Stimulated activated CD4-positive, alpha-beta T cell treated with anti-CD3 and anti-CD28 coated beads, TNF-alpha, amount 100 ng/mL, for 1 hour (primary cell): ENCODE measurements at regions not wholly inside any gene's neighbourhood (a gene's known extent, or its start where the extent isn't known, plus 50 kb on each side); places are given as distances from the start of the nearest gene placed in this dataset.

ENCODE experiments used
- DNase-seq, 3 donors: peaks; one replicate each; pipeline ENCODE4 v3.0.0-alpha.2; 2020; ENCODE audit warnings: low read depth in 3 of 3, low spot score in 1 of 3

DNA sequence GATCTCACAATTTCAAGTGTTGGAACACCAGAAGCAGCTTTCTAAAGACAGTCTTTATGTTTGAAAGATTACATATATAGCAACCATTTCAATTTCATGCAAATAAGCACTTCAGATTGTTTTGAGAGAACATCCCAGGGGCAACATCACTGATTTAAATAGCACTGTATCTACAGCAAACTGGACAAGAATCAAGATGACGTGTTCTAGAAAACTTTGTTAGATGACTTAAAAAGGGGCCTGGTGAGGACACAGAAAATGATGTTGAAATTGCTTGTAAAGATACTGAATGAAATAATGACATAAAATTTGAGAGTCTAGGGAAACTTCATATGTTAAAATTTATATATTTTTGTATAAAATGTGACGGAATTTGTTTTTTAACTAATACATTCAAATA is 277.1 kb downstream of the KLF12 start:
- no peak for DNase-seq

DNA sequence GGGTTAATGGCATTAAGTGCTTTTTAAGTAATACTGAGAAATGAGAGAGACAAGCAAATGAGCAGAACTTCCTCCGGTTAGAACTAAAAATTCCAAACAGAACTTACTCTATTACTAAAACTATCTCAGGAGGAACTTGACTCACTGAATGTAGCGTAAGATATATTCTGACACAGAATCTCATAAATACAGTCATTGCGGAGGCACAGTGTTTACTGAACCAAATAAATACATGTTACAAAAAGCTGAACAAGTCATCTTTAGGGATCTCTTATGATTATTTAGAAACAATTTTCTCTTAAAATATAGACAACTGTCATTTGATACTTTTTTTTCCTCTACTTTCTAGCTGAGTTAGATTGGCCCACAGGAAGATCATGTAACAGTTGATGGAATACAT is 283.1 kb downstream of the KLF12 start:
- DNase-seq = no peak

DNA sequence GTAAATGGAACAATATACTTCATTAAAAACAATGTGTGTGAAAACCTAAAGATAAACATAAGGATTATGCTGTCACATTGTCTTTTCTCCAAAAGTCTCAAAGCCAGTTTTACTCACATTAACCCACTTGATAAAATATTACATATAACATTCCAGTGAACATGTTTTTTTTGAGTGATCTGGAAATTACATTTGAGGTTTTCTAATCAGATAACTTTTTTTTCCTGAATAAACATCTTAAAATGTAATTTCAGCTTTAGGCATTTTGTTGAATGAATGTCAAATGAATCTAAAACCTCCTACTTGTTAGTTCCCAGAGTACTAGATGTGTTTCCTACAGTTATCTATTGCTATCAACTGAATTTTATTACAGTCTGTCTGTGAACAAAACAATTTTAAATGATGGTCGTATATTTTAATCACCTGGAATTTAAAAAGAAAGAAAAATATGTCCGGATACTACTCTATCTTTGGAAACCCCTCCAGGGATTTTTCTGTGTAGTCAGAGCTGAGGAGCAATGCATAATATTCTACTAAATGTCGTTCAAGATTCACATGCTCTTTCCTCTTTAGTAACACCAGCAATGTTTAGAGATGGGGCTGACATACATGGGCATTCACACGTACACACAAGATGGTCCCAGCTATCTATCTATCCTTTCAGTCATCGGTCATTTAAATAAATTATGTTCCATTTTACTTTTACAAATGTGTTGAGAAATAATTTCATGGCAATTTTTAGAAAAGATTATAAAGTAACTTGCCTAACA is 283.9 kb downstream of the KLF12 start:
- DNase-seq = no peak

DNA sequence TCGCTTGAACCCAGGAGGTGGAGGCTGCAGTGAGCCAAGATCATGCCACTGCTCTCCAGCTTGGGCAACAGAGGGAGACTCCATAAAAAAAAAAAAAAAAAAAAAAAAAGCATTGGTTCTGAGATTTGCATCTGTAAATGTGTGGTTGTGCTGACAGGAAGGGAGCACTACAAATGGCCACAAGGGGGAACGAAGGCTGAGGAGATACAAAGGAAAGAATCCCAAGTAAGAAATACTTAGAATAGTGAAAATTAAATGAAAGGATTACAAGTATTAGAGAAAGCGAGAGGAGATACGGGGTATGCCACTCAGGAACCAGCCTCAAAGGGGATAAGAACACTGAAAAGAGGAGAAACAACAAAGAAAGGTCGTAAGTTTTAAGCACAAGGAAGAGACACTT is 284.9 kb downstream of the KLF12 start:
- no peak for DNase-seq

DNA sequence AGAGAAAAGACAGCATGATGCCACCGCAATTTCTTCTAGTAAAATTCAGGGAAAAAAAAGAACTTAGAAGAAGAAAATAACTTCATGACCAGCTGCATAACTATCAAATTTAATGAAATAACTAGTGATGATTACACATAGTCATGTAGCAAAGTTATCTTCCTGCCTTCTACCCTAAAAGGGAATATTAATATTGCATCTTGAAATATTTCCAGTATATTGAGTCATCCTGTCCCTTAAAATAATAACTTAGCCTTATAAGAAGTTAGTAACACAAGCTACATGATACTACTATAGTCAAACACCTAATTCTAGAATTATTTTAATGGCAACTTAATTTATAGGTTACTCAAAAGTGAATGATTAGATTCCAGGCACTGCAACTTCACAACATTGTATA is 289.2 kb downstream of the KLF12 start:
- no peak for DNase-seq

DNA sequence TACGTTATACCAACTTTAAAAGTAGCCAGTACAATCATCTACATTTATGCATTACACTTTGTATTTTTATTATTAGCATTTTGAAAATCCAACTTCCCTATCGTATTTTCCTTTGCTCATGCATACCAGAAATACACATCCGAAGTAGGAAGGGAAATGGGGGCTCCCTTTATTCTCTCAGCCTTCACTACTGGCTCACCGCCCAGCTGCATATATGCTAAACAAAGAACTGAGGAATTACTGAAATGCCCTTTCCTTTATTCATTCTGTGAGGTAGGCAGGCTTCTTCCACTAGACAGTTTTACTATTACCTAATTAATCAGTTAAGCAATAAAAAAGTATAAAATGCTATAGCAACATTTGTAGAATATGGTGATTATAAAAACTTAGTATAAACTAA is 291.6 kb downstream of the KLF12 start:
- no peak for DNase-seq

DNA sequence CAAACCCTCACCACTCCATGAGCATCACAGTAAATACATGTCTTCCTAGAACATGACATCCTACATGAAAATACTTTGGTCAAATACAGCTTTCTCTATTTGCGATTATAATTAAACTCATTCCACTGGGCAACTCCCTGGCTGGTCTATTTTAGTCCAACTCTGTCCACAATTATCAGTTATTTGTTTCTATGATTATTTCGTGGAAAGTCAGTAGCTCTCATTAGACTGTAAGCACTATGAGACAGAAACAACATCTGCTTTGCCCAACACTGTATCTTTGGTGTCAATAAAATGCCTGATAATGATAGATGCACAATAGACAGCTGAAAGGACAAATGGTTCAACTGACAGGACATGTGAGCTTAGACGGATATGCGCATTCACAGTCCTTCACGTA is 292.0 kb downstream of the KLF12 start:
- DNase-seq = no peak

DNA sequence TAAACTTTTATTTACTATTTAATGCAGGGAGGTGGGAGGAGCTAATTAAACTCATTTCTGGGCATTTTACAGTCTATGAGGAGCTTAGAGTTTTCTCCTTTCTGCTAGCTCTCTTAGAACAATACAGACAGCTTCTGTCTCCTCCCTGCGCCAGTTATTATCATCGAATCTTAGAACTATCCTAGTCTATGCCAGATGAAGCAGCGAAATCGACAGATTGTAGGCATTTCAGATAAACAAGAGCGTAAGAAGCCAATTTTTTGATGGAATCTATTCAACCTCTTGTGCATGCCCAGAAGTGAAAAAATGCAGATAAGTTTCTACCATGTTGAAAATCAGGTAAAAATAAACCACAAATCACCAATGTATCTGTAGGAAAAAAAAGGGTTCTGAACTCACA is 297.1 kb downstream of the KLF12 start:
- DNase-seq = no peak

DNA sequence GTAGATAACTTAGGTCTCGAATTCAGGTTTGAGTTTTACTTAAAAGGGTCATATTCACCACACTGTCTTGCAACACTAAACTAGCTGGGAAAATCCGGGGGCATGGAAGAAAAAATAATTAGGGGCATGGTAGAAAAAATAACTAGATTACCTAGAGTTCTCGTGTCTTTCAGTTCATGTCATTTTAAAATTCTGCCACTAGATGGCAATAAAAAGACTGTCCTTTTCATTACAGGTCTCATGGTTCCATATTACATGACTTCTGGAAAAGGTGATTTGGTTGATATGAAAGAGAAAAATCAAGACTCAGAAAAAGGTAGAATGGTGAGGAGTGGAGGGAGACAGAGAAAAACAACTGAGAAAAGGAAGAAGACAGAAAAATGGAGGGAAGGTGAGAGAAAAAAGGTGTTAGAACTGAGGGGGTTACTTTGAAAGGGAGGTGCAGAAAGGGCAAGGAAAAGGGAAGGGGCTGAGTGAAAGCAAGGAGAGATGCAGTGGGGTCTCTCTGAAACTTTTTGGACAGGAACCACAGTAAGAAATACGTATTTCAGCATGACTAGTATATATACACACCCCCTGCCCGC is 299.0 kb downstream of the KLF12 start:
- no peak for DNase-seq

DNA sequence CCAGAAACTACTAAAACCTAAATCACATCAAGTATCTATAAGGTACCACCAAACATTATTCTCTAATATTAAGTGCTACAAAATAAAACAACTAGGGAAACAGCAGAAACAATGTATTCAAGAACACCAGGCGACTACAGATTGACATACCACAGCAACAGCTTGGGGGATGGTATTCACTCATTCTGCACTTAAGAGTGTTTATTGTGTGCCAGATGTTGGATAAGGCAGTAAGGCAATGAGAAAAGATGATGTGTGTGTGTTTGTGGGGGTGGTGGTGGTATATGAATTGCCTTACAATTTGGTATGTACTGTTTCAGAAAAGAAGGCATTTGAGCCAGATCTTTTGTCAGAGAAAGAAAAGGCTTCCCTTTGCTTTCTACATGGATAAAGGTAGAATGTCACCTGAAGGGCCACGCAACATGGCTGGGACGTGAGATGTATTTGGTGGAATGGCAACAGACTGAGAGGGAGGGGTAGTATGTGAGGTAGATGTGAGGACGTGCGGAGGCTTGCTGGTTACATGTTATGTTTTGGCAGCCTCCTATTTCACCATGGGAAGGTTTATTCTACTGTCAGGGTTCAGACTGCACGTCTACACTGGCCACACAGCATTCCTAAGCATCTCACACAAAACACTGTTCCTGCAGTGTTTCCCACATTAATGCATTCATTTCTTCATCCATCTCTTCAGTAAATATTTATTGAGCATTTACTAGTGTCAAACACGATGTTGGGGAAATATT is 300.7 kb downstream of the KLF12 start:
- DNase-seq = no peak

DNA sequence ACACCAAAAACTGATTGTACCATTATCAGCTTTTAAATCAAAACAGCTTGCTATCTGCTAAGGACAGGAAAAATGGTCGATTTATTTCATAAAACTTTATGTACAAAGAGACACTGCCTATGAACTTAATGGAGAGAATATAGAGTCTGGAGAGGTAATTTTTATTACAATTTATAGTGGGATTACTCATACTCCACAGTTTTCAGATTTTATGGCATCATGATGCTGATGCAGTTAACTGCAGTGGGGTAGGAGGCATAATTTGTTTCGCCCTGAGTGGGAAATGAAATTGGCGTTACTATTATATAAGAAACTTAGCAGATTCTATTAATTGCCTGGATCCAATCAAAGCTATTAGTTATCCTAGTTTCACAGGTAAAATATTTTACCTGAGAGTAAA is 301.4 kb downstream of the KLF12 start:
- no peak for DNase-seq

DNA sequence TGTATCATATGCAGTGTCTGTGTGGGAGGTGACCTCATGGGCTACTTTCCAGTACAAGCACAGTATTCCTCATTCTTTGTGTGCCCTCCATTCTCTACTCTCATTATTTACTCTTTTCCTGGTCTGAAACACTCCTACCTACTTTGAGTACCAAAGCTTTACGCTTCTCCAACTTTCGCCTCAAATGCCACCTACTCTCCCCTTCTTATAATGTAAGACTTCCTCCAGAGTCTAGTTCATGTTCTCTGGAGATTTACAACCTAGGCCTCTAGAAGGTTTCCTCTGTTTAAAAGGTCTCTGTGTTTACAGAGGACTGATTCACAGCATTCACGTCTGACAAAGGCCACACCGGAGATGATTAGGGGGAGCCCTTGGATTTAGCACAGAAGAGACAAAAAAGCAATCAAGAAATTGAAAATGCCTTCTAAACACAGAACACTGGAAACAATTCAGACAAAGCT is 302.0 kb downstream of the KLF12 start:
- DNase-seq = no peak

DNA sequence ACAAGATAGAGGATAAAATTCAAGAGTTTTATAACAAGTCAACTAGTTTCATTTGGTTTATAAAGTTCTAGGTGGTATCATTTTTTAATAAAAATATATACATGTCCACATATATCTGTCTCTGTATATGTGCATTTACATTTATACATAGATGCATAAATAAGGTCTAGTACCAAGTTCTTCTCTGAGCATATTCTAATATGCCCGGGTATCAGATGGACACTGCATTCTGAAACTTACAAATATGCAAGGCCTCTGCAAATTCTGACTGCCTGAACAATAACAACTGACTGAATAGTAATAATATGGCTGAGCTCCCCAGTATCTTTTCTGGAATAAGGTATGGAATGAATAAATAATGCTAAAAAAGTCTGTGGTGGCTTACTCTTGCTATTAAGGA is 304.8 kb downstream of the KLF12 start:
- no peak for DNase-seq

DNA sequence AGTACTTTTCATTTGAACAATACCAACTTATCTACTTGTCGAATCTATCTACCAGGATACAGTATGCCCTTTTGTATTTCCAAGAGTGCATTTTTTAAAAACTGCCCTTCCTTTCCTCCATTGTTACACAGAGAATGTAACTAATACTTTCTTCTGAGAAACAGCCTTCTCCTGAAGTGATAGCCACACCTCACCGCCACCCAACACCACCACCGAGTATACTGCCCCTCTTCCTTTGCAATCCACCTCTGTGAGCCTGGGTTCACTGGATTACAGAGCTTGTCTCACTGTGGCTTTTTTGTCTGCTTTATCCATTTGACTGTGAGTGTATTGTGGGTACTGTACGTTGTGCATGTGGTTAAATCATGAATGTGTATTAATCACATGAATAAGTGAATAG is 305.4 kb downstream of the KLF12 start:
- DNase-seq = no peak

DNA sequence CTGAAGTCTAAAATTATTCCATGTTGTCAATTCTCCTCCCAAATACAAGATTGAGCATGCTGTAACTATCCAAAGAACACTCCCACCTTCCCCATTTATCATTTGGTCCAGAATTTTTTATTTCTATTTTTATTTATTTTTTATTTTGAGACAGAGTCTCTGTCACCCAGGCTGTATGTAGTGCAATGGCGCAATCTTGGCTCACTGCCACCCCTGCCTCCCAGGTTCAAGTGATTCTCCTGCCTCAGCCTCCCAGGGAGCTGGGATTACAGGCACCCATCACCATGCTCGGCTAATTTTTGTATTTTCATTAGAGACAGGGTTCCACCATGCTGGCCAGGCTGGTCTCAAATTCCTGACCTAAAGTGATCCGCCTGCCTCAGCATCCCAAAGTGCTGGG is 306.8 kb downstream of the KLF12 start:
- DNase-seq = no peak

DNA sequence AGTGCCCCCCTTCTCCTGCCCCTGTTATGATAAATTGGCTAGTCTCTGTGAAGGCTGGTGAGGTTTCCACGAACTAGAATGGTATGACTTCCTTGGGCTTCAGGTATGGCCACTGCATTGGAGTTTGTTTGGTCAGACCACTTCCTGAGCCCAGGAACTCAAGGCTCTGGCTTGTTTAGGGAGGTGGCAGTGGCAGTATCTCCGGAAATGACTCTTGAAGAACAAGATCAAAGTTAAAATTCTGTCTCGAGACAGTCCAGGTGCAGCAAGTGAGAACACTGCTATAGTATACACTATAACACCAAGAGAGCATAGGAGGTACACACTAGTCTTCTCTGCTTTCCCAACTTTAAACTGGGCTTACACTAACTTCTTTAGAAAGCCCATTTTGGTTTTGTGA is 309.1 kb downstream of the KLF12 start:
- DNase-seq = no peak

DNA sequence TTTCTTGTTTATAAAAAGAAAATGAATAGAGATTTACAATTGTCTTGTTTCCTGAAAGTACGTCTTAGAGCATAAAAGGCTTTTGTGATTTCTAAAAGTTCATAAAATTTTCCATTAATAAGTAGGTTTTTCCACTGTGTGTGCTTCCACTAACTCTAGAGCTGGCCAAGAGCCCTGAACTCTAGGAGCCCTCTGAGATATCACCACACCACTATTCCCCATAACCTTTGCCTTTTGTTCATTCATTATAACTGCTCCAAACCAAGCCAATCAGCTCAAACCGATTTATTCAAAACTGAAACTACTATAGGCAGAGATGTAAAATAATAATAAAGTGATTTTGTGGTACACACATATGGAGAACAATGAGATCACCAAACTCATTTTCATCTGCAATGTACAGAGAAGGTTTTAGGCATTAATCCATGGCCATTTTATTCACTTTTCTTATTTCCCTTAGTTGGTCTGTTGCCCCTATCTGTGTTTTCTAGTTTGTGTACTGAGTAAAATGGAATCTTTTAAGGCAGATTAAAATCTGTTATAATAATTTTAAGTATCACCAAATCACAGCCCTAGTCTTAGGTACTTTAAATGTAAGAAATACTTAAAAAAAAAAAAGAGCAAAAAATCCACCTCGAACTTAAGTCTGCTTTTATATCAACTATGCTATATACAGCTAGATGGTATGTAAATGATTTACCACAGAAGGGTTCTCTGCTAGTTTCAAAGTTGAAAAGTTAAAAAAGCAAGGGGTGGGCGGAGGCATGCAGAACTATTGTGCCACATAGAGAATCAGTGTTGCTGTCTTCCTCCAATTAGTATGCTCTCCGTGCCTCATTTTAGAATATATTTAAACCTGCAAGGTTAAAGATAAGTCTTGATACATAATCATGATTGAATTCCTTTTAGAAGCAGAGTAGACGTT is 311.3 kb downstream of the KLF12 start:
- no peak for DNase-seq

DNA sequence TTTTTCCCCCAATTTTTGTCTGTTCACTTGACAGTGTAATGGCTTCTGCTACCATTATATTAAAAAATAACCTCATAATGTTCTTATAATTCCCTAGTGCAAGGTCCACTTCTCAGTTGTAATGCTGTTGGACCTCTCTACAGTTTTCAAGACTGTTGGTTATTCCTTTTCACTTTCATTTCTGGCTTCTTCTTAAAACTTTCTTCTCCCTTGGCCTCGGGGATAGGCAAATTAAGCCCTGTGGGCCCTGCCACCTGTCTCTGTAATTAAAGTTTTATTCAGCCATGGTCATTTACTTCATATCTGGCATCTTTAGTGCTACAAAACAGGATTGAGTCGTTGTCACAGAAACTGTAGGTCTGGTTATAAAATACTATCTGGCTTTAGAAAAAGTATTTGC is 313.5 kb downstream of the KLF12 start:
- DNase-seq = no peak

DNA sequence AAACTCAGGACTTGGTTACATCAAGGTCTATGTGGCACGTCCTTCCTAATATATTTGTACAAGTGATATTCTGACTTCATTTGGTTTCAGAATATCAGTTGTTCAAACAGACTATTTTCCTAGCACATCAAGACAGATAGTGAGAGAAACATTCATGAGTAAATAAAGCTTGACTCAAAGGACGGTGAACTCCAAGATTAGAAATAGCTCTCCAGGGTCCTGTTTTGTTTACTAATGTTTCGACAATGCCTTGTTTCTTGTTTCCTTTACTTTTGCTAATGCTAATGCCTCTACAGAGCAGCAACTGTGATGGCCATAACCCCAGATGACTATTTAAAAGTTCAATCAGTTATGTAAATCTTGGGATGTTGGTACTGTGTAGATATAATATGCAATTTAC is 313.9 kb downstream of the KLF12 start:
- DNase-seq = no peak

DNA sequence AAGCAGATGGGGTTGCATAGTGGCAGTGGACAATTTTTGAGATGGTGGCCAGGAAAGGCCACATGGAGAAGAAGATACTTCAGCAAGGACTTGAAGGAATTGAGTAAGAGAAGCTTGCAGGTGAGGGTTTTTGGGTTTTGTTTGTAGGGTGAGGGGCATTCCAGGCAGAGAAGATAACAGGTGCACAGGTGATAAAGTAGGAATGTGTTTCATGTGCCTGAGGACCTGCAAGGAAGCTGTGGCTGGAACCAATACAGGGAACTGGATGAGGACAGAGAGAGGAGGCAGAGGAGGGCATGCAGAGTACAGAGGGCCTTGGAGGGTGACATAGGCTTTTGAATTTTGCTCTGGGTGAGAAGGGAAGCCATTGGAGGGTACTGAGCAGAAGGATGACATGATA is 314.5 kb downstream of the KLF12 start:
- no peak for DNase-seq

DNA sequence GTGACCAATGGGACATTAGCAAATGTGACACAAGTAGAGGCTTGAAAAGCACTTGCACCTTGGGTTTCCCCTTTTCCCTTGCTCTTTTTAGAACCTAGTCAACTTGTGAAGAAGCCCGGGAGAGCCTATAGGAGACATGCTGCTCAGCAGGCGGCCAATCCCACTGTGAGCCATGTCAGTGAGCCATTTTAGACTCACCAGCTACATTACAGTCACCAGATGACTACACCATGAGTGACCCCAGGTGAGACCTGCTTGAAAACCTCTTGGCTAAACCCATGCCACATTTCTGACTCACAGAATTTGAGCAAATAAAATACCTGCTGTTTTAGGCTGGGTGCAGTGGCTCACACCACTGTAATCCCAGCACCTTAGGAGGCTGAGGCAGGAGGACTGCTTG is 317.5 kb downstream of the KLF12 start:
- DNase-seq = no peak
